ENCODE measurements at regions not wholly inside any gene's neighbourhood (a gene's known extent, or its start where the extent isn't known, plus 50 kb on each side); places are given as distances from the start of the nearest gene placed in this dataset.

GRCh38 chr12:45112306-45112705 lies 61.4 kb upstream of the DBX2 start:
- TF ChIP-seq CTCF (IDR thresholded peaks at IDR 0.05) (no peak), POLR2A (IDR thresholded peaks at IDR 0.05) (no peak)
